Tibial artery (tissue), 4 donors: ENCODE measurements at regions not wholly inside any gene's neighbourhood (a gene's known extent, or its start where the extent isn't known, plus 50 kb on each side); places are given as distances from the start of the nearest gene placed in this dataset.

Experiments
- DNase-seq, 2 donors: peaks; one replicate each; pipeline ENCODE4 v3.0.0-alpha.2; 2019
- H3K27ac ChIP-seq, 2 donors: fragments of 200-600 bp; sonication (generic) in 1 of 2; 1 replicate in 1 of 2; 2 replicates in 1 of 2; pipeline ENCODE4 v1.5.1; 2018 to 2019; ENCODE audit warnings: mild to moderate bottlenecking in 1 of 2
- H3K27me3 ChIP-seq, 2 donors: fragments of 200-600 bp; sonication (generic) in 1 of 2; one replicate each; pipeline versions ENCODE4 v1.5.1 to v1.6.0; 2016 to 2019
- H3K36me3 ChIP-seq, 3 donors: fragments of 200-600 bp; sonication (generic) in 2 of 3; one replicate each; pipeline ENCODE4 v1.5.1; 2016 to 2019; ENCODE audit warnings: mild to moderate bottlenecking in 2 of 3
- H3K4me1 ChIP-seq, 4 donors: fragments of 200-600 bp; sonication (generic) in 2 of 4; 1 replicate in 3 of 4; 2 replicates in 1 of 4; pipeline ENCODE4 v1.5.1; 2016 to 2019
- H3K4me3 ChIP-seq, 2 donors: fragments of 200-600 bp; sonication (generic) in 1 of 2; 1 replicate in 1 of 2; 2 replicates in 1 of 2; pipeline ENCODE4 v1.5.1; 2018 to 2019; ENCODE audit warnings: mild to moderate bottlenecking in 2 of 2
- H3K9me3 ChIP-seq, 3 donors: fragments of 200-600 bp; sonication (generic) in 1 of 3; one replicate each; pipeline ENCODE4 v1.5.1; 2016 to 2019
- intact Hi-C: fragments of 100-400 bp; cut with DNase I; formaldehyde crosslinking; loops from one replicate; pipeline ENCODE4 v1.15.0; 2023; ENCODE audit warnings: low total_unique reads
- TF ChIP-seq, protein P1 (sequence below), 2 experiments: fragments of 200-600 bp in 1 of 2; fragments of 450-650 bp in 1 of 2; IDR thresholded peaks; one replicate each; pipeline ENCODE4 v1.5.1; 2017 to 2019; ENCODE audit warnings: antibody characterized with exemption in 2 of 2, mild to moderate bottlenecking in 1 of 2, moderate library complexity in 1 of 2

DNA sequence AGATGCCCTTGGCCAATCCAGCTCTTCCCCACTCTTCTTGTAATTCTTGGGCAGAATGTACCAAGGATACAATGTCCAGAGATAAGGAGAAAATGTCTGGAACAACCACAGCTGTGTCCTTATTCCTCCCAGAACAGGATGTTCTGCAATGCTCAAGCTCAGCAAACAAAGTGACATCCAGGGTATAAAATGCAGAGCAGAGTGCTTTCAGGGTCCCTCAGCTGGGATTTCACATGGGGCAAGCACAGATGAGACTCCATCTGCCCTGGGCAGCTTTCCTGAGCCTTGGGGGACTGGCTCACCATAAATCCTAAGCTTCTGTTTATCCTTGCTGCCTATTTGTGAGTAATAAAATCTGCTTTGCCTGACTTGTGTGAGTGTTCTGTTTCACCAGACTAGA is 127.4 kb downstream of the VAPA start:
- peak overlapping the region; percentile 58 to 86 for H3K27ac ChIP-seq
- intact Hi-C loops = no loop called here
- peaks cover 0 to 14% (median 7%) of the 10 kb centered on the region in 3 donors for H3K9me3 ChIP-seq
- peak; percentile 90 to 92 for DNase-seq
- H3K4me1 ChIP-seq = peaks cover 0 to 36% (median 16%) of the 10 kb centered on the region in 4 donors
- H3K4me3 ChIP-seq = no peak overlapping the region
- TF ChIP-seq, protein P1, sequence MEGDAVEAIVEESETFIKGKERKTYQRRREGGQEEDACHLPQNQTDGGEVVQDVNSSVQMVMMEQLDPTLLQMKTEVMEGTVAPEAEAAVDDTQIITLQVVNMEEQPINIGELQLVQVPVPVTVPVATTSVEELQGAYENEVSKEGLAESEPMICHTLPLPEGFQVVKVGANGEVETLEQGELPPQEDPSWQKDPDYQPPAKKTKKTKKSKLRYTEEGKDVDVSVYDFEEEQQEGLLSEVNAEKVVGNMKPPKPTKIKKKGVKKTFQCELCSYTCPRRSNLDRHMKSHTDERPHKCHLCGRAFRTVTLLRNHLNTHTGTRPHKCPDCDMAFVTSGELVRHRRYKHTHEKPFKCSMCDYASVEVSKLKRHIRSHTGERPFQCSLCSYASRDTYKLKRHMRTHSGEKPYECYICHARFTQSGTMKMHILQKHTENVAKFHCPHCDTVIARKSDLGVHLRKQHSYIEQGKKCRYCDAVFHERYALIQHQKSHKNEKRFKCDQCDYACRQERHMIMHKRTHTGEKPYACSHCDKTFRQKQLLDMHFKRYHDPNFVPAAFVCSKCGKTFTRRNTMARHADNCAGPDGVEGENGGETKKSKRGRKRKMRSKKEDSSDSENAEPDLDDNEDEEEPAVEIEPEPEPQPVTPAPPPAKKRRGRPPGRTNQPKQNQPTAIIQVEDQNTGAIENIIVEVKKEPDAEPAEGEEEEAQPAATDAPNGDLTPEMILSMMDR (IDR thresholded peaks at IDR 0.05) = no peak
- no peaks in the 10 kb centered on the region for H3K36me3 ChIP-seq
- H3K27me3 ChIP-seq = no peaks in the 10 kb centered on the region

DNA sequence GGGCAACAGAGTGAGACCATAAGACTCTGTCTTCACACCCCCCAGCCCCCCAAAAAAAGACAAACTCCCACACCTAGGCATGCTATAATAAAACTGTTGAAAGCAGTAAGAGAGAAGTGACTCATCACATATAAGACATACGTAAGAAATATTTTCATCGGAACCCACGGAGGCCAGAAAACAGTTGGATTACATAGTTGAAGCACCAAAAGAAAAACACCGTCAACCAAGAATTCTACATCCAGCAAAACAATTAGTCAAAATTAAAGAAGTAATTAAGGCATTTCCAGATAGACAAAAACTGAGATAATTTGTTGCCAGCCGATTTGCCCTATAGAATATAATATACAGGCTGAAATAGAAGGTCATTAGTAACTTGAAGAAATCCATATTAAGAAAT is 128.7 kb downstream of the VAPA start:
- Histone ChIP-seq H3K27me3 (no peaks in the 10 kb centered on the region), H3K9me3 (peaks cover 0 to 14% (median 7%) of the 10 kb centered on the region in 3 donors), H3K4me1 (peaks cover 0 to 33% (median 16%) of the 10 kb centered on the region in 4 donors), H3K36me3 (no peaks in the 10 kb centered on the region), H3K4me3 (no peak overlapping the region), H3K27ac (peak overlapping the region; percentile 58 to 86)
- TF ChIP-seq, protein P1 (IDR thresholded peaks at IDR 0.05) = no peak
- DNase-seq = no peak
- intact Hi-C loops = no loop called here

DNA sequence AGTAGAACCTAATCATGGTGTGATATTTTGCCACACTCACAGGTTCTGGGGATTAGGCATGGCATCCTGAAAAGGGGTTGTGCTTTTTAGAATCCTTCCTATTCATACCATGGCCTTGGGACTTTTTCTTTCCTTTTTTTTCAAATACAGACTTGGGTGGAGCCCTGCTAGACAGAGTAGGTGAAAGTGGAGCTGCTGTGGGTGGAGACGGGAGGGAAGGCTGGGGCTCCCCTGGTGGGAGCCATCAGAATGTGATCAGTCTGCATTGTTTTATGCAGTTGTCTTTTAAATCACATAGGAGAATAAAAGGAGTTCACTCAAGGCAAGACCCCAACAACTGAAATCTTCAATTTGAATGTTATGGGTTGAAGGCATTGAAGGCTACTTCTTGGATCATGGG is 130.2 kb downstream of the VAPA start:
- Histone ChIP-seq H3K9me3 (peaks cover 0 to 14% (median 7%) of the 10 kb centered on the region in 3 donors), H3K4me3 (no peak overlapping the region), H3K27ac (peak overlapping the region in 1 of 2 donors; percentile 1), H3K27me3 (no peaks in the 10 kb centered on the region), H3K36me3 (no peaks in the 10 kb centered on the region), H3K4me1 (peaks cover 0 to 28% (median 16%) of the 10 kb centered on the region in 4 donors)
- TF ChIP-seq, protein P1 (IDR thresholded peaks at IDR 0.05) = no peak
- intact Hi-C loops = no loop called here
- no peak for DNase-seq

DNA sequence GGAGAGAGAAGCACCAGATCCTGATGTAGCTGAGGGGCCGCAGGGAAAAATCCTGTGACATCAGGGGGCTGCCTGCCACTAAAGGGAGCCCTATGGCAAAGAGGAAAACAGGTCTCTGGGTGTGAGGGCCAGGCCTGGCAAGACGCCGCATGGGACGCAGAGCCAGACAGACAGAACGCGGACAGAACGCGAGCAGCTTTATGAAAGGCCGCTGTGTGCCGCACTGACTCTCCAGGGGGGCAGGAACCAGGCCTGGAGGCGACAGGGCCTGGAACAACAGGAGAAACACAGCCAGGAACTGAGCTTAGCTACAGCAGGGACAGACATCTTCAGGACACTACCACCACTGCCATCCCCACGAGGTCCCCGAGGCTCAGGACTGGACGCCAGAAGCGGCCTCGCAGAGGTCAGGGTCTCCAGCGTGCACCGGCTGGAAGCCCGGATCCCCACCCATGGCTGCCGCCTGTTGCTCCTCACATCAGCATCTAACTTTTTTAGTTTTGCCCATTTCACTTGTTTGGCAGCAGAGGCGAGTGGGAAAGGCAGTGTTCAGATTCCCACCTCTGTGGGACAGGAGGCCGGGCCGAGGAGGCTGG is 131.6 kb downstream of the VAPA start:
- intact Hi-C loops = no loop called here
- DNase-seq = peak in 1 of 2 donors; percentile 66
- Histone ChIP-seq H3K4me3 (no peak overlapping the region), H3K27ac (peak overlapping the region in 1 of 2 donors; percentile 8), H3K4me1 (peaks cover 0 to 20% (median 9%) of the 10 kb centered on the region in 4 donors), H3K9me3 (peaks cover 0 to 14% (median 7%) of the 10 kb centered on the region in 3 donors), H3K36me3 (no peaks in the 10 kb centered on the region), H3K27me3 (no peaks in the 10 kb centered on the region)
- TF ChIP-seq, protein P1 (IDR thresholded peaks at IDR 0.05) = no peak

DNA sequence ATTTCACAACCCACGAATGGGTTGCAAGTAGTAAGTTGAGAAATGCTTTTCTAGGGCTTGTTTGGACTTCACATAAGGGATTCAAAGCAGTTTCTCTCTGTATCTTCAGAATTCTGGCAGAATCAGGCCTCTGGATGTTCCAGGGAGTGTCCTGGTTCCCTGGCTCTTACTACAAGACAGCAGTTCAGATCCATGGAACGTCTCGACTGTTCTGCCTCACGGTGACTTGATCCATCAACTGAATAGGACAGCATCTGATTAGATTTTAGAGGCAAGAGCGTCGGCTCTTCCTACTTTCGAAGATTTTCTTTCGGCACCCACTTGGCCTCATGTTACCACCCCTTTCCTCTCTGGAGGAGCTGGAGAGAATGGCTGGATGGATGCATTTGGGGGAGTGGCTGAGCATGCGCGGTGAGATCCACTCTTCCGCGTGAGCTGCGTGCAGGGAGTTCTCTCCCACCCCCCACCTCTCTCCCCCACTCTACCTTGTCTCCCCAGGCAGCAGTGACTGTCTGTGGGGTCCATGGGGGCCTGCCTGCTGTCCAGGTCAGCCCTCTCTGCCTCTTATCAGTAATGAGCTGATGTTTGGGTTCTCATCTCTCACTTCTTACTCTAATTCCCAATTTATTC is 132.5 kb downstream of the VAPA start:
- H3K9me3 ChIP-seq = peaks cover 0 to 14% (median 7%) of the 10 kb centered on the region in 3 donors
- H3K27ac ChIP-seq = no peak overlapping the region
- H3K4me1 ChIP-seq = peaks cover 0 to 13% (median 6%) of the 10 kb centered on the region in 4 donors
- TF ChIP-seq, protein P1 (IDR thresholded peaks at IDR 0.05) = no peak
- no peaks in the 10 kb centered on the region for H3K36me3 ChIP-seq
- peak; percentile 50 to 58 for DNase-seq
- H3K27me3 ChIP-seq = no peaks in the 10 kb centered on the region
- intact Hi-C loops = no loop called here
- H3K4me3 ChIP-seq = no peak overlapping the region
